Mesenchymal stem cell (in vitro differentiated cells and primary cell): ENCODE measurements at regions not wholly inside any gene's neighbourhood (a gene's known extent, or its start where the extent isn't known, plus 50 kb on each side); places are given as distances from the start of the nearest gene placed in this dataset.

Experiments used
- DNase-seq: peaks from one replicate; pipeline ENCODE4 v3.0.0-alpha.2; 2013
- H2AFZ ChIP-seq: one replicate; pipeline ENCODE4 v1.6.1; 2013; ENCODE audit warnings: low read depth, mild to moderate bottlenecking, control low read depth, inconsistent platforms, low read length, moderate library complexity
- H2AK5ac ChIP-seq: 2 replicates; pipeline ENCODE4 v1.6.1; 2013; ENCODE audit warnings: low read length, moderate library complexity, mild to moderate bottlenecking, inconsistent platforms; ENCODE audit not compliant: severe bottlenecking
- H2BK120ac ChIP-seq: one replicate; pipeline ENCODE4 v1.6.1; 2013; ENCODE audit warnings: low read depth, mild to moderate bottlenecking, inconsistent platforms, low read length, moderate library complexity
- H2BK12ac ChIP-seq, 2 experiments: one replicate each; pipeline ENCODE4 v1.6.1; 2013; ENCODE audit warnings: inconsistent platforms in 2 of 2, low read length in 2 of 2, mild to moderate bottlenecking in 2 of 2, moderate library complexity in 2 of 2, control low read depth in 1 of 2
- H2BK15ac ChIP-seq: one replicate; pipeline ENCODE4 v1.6.1; 2013; ENCODE audit warnings: mild to moderate bottlenecking, low read depth, inconsistent platforms; ENCODE audit not compliant: poor library complexity, severe bottlenecking
- H2BK5ac ChIP-seq: 2 replicates; pipeline ENCODE4 v1.6.1; 2013; ENCODE audit warnings: low read depth, mild to moderate bottlenecking, low read length, control low read depth, inconsistent platforms; ENCODE audit not compliant: poor library complexity, severe bottlenecking
- H3K14ac ChIP-seq, 2 experiments: one replicate each; pipeline ENCODE4 v1.6.1; 2013; ENCODE audit warnings: inconsistent platforms in 2 of 2, low read length in 2 of 2, control low read depth in 1 of 2, mild to moderate bottlenecking in 1 of 2, moderate library complexity in 1 of 2
- H3K18ac ChIP-seq, 2 experiments: one replicate each; pipeline ENCODE4 v1.6.1; 2013; ENCODE audit warnings: inconsistent platforms in 2 of 2, low read length in 2 of 2, control low read depth in 1 of 2, low read depth in 1 of 2, mild to moderate bottlenecking in 1 of 2
- H3K23ac ChIP-seq, 2 experiments: one replicate each; pipeline ENCODE4 v1.6.1; 2013; ENCODE audit warnings: inconsistent platforms in 2 of 2, low read length in 2 of 2, mild to moderate bottlenecking in 2 of 2, moderate library complexity in 2 of 2, control low read depth in 1 of 2
- H3K27ac ChIP-seq: 2 replicates; pipeline ENCODE4 v1.5.1; 2013; ENCODE audit warnings: mild to moderate bottlenecking, moderate library complexity, low read length, control low read depth, inconsistent platforms; ENCODE audit not compliant: poor library complexity, severe bottlenecking
- H3K27me3 ChIP-seq, 2 experiments: 2 replicates each; pipeline versions ENCODE4 v1.6.1 to v1.7.0; 2013; ENCODE audit warnings: low read length in 2 of 2, mild to moderate bottlenecking in 2 of 2, moderate library complexity in 2 of 2, control low read depth in 1 of 2, inconsistent platforms in 1 of 2; ENCODE audit not compliant: control insufficient read depth in 1 of 2, insufficient read depth in 1 of 2
- H3K36me3 ChIP-seq, 2 experiments: 2 replicates each; pipeline versions ENCODE4 v1.6.1 to v1.7.0; 2013; ENCODE audit warnings: low read length in 2 of 2, control low read depth in 1 of 2, inconsistent platforms in 1 of 2, low read depth in 1 of 2, mild to moderate bottlenecking in 1 of 2; ENCODE audit not compliant: insufficient read depth in 2 of 2, control insufficient read depth in 1 of 2
- H3K4ac ChIP-seq, 2 experiments: one replicate each; pipeline ENCODE4 v1.6.1; 2013; ENCODE audit warnings: inconsistent platforms in 2 of 2, low read length in 2 of 2, mild to moderate bottlenecking in 2 of 2, moderate library complexity in 2 of 2, control low read depth in 1 of 2, low read depth in 1 of 2
- H3K4me1 ChIP-seq: 2 replicates; pipeline ENCODE4 v1.6.1; 2013; ENCODE audit warnings: low read depth, low read length, control low read depth; ENCODE audit not compliant: control insufficient read depth, insufficient read depth
- H3K4me2 ChIP-seq: 2 replicates; pipeline ENCODE4 v1.6.1; 2013; ENCODE audit warnings: low read length, mild to moderate bottlenecking, inconsistent platforms; ENCODE audit not compliant: poor library complexity, severe bottlenecking
- H3K4me3 ChIP-seq, 2 experiments: 2 replicates each; pipeline versions ENCODE4 v1.5.1 to v1.7.0; 2013; ENCODE audit warnings: low read length in 2 of 2, mild to moderate bottlenecking in 2 of 2, control low read depth in 1 of 2, low read depth in 1 of 2; ENCODE audit not compliant: insufficient read depth in 1 of 2
- H3K79me1 ChIP-seq: replicated peaks from 2 replicates; pipeline ENCODE4 v1.6.1; 2013; ENCODE audit warnings: mild to moderate bottlenecking, control low read depth, low read length, inconsistent platforms; ENCODE audit not compliant: poor library complexity, severe bottlenecking
- H3K9ac ChIP-seq: 2 replicates; pipeline ENCODE4 v1.7.0; 2013; ENCODE audit warnings: mild to moderate bottlenecking, low read length, moderate library complexity
- H3K9me3 ChIP-seq: 2 replicates; pipeline ENCODE4 v1.7.0; 2013; ENCODE audit warnings: mild to moderate bottlenecking, low read length; ENCODE audit not compliant: control insufficient read depth
- H4K8ac ChIP-seq: one replicate; pipeline ENCODE4 v1.6.1; 2013; ENCODE audit warnings: inconsistent platforms, mild to moderate bottlenecking, low read length, moderate library complexity
- H4K91ac ChIP-seq: one replicate; pipeline ENCODE4 v1.6.1; 2013; ENCODE audit warnings: mild to moderate bottlenecking, low read length, inconsistent platforms
- WGBS: methylation state at CpG from one replicate; pipeline ENCODE4 v1.1.7; 2013; ENCODE audit warnings: mixed read lengths; 5-methylcytosine and 5-hydroxymethylcytosine counted together

- Histone ChIP-seq H3K36me3 (no peaks in the 10 kb centered on the region), H4K91ac (no peak overlapping the region), H3K9me3 (peaks cover 3% of the 10 kb centered on the region), H3K79me1 (no peaks in the 10 kb centered on the region), H3K4me1 (no peaks in the 10 kb centered on the region), H3K18ac (no peak overlapping the region), H3K14ac (no peak overlapping the region), H3K23ac (no peak overlapping the region), H3K4me3 (no peak overlapping the region), H2BK120ac (no peak overlapping the region), H2BK5ac (no peak overlapping the region), H2BK15ac (no peak overlapping the region), H2AFZ (no peak overlapping the region), H4K8ac (no peak overlapping the region), H3K27me3 (no peaks in the 10 kb centered on the region), H2AK5ac (no peak overlapping the region), H3K4ac (no peak overlapping the region), H3K4me2 (no peak overlapping the region), H2BK12ac (no peak overlapping the region), H3K9ac (no peak overlapping the region), H3K27ac (no peak overlapping the region)
- DNase-seq, result no peak
- 80% methylated on average over 6 of the region's 6 CpGs for WGBS
Observed at GRCh38 chr6:91751526-91751925, 1164.7 kb upstream of the MAP3K7 start.

GRCh38 chr6:91744566-91744965 is 1157.7 kb upstream of the MAP3K7 start:
- Histone ChIP-seq H4K8ac (no peak overlapping the region), H3K18ac (no peak overlapping the region), H3K23ac (no peak overlapping the region), H2BK5ac (no peak overlapping the region), H3K79me1 (no peaks in the 10 kb centered on the region), H2BK12ac (no peak overlapping the region), H2BK15ac (no peak overlapping the region), H3K4me1 (no peaks in the 10 kb centered on the region), H3K4ac (no peak overlapping the region), H2BK120ac (no peak overlapping the region), H3K27ac (no peak overlapping the region), H3K4me3 (no peak overlapping the region), H2AFZ (no peak overlapping the region), H3K14ac (no peak overlapping the region), H3K9ac (no peak overlapping the region), H3K27me3 (no peaks in the 10 kb centered on the region), H3K9me3 (no peaks in the 10 kb centered on the region), H3K36me3 (no peaks in the 10 kb centered on the region), H3K4me2 (no peak overlapping the region), H2AK5ac (no peak overlapping the region), H4K91ac (no peak overlapping the region)
- 86% methylated on average over 2 of the region's 3 CpGs for WGBS
- DNase-seq, result no peak

- peaks cover 3% of the 10 kb centered on the region for H3K9me3 ChIP-seq
- WGBS, result 92% methylated on average over 2 of the region's 2 CpGs
- no peak overlapping the region for H2AK5ac ChIP-seq
- no peaks in the 10 kb centered on the region for H3K27me3 ChIP-seq
- no peak overlapping the region for H3K4me3 ChIP-seq
- H3K18ac ChIP-seq, result no peak overlapping the region
- H2BK15ac ChIP-seq, result no peak overlapping the region
- H4K91ac ChIP-seq, result no peak overlapping the region
- H3K4ac ChIP-seq, result no peak overlapping the region
- H2BK12ac ChIP-seq, result no peak overlapping the region
- H3K9ac ChIP-seq, result no peak overlapping the region
- H3K4me1 ChIP-seq, result no peaks in the 10 kb centered on the region
- H3K79me1 ChIP-seq, result no peaks in the 10 kb centered on the region
- no peak overlapping the region for H4K8ac ChIP-seq
- no peaks in the 10 kb centered on the region for H3K36me3 ChIP-seq
- H2BK120ac ChIP-seq, result no peak overlapping the region
- H3K14ac ChIP-seq, result no peak overlapping the region
- no peak overlapping the region for H2BK5ac ChIP-seq
- H3K4me2 ChIP-seq, result no peak overlapping the region
- H3K23ac ChIP-seq, result no peak overlapping the region
- no peak for DNase-seq
- H3K27ac ChIP-seq, result no peak overlapping the region
- H2AFZ ChIP-seq, result no peak overlapping the region
Observed at GRCh38 chr6:91743756-91744155, 1156.9 kb upstream of the MAP3K7 start.

GRCh38 chr6:91731939-91732338 is 1145.1 kb upstream of the MAP3K7 start:
- Histone ChIP-seq H2BK12ac (no peak overlapping the region), H4K8ac (no peak overlapping the region), H3K79me1 (no peaks in the 10 kb centered on the region), H3K14ac (no peak overlapping the region), H3K23ac (no peak overlapping the region), H3K4ac (no peak overlapping the region), H3K36me3 (no peaks in the 10 kb centered on the region), H3K9me3 (no peaks in the 10 kb centered on the region), H2AK5ac (no peak overlapping the region), H2BK15ac (no peak overlapping the region), H2AFZ (no peak overlapping the region), H3K27ac (no peak overlapping the region), H4K91ac (no peak overlapping the region), H3K4me2 (no peak overlapping the region), H3K4me1 (no peaks in the 10 kb centered on the region), H2BK5ac (no peak overlapping the region), H3K27me3 (no peaks in the 10 kb centered on the region), H3K9ac (no peak overlapping the region), H3K18ac (no peak overlapping the region), H3K4me3 (no peak overlapping the region), H2BK120ac (no peak overlapping the region)
- no peak for DNase-seq
